ENCODE measurements at regions not wholly inside any gene's neighbourhood (a gene's known extent, or its start where the extent isn't known, plus 50 kb on each side); places are given as distances from the start of the nearest gene placed in this dataset.

- DNase-seq: no peak
These were observed 288.5 kb downstream of the XXYLT1 start for GRCh38 chr3:194982472-194982871.

- no peak for DNase-seq
These were observed 287.8 kb downstream of the XXYLT1 start for GRCh38 chr3:194983121-194983520.

GRCh38 chr3:194983620-194984019, 287.3 kb downstream of the XXYLT1 start:
- DNase-seq: no peak

GRCh38 chr3:194984066-194984465, 286.9 kb downstream of the XXYLT1 start:
- DNase-seq: no peak

- no peak for DNase-seq
These were observed 286.3 kb downstream of the XXYLT1 start for GRCh38 chr3:194984622-194985021.

GRCh38 chr3:194985031-194985578, 285.9 kb downstream of the XXYLT1 start:
- no peak for DNase-seq

GRCh38 chr3:194986208-194987043, 284.5 kb downstream of the XXYLT1 start:
- DNase-seq: no peak

GRCh38 chr3:194987571-194988494, 283.1 kb downstream of the XXYLT1 start:
- DNase-seq: no peak

GRCh38 chr3:194988495-194989165, 282.3 kb downstream of the XXYLT1 start:
- DNase-seq: no peak

- no peak for DNase-seq
These were observed 281.7 kb downstream of the XXYLT1 start for GRCh38 chr3:194989241-194989640.

- no peak for DNase-seq
These were observed 280.3 kb downstream of the XXYLT1 start for GRCh38 chr3:194990454-194991337.

- DNase-seq: no peak
These were observed 279.7 kb downstream of the XXYLT1 start for GRCh38 chr3:194991338-194991654.

GRCh38 chr3:194993896-194994295, 277.1 kb downstream of the XXYLT1 start:
- DNase-seq: no peak

- no peak for DNase-seq
These were observed 276.4 kb downstream of the XXYLT1 start for GRCh38 chr3:194994551-194994981.

- no peak for DNase-seq
These were observed 275.6 kb downstream of the XXYLT1 start for GRCh38 chr3:194995334-194995733.

- DNase-seq: no peak
These were observed 275.0 kb downstream of the XXYLT1 start for GRCh38 chr3:194995922-194996321.

- DNase-seq: no peak
These were observed 274.2 kb downstream of the XXYLT1 start for GRCh38 chr3:194996746-194997145.

GRCh38 chr3:194998417-194998816, 272.5 kb downstream of the XXYLT1 start:
- no peak for DNase-seq

- DNase-seq: no peak
These were observed 272.0 kb downstream of the XXYLT1 start for GRCh38 chr3:194998948-194999347.

- DNase-seq: no peak
These were observed 271.5 kb downstream of the XXYLT1 start for GRCh38 chr3:194999491-194999890.

- no peak for DNase-seq
These were observed 269.7 kb downstream of the XXYLT1 start for GRCh38 chr3:195001261-195001660.
